Activated T-cell treated with anti-CD3 and anti-CD28 coated beads for 24 hours (primary cell): ENCODE measurements at regions not wholly inside any gene's neighbourhood (a gene's known extent, or its start where the extent isn't known, plus 50 kb on each side); places are given as distances from the start of the nearest gene placed in this dataset.

ENCODE experiments used
- DNase-seq: peaks from one replicate; pipeline ENCODE4 v3.0.0-alpha.2; 2020; ENCODE audit warnings: low read depth

DNA sequence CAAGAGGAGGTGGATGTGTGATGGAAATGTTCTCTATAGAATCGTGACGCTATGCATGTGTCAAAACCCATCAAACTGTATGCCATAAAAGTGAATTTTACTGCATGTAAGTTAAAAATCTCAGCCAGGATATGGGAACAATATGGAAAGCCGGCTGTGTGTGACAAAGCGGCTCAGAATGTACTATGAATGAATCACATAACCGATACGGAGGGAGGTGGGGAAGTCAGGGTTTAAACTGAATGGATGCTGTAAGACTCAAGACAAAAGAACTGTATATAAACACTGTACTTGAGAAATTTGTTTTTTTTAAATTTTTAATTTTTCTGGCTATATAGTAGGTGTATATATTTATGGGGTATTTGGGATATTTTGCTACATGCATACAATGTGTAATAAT, 111.6 kb upstream of the PDE4B start:
- DNase-seq, result no peak

DNA sequence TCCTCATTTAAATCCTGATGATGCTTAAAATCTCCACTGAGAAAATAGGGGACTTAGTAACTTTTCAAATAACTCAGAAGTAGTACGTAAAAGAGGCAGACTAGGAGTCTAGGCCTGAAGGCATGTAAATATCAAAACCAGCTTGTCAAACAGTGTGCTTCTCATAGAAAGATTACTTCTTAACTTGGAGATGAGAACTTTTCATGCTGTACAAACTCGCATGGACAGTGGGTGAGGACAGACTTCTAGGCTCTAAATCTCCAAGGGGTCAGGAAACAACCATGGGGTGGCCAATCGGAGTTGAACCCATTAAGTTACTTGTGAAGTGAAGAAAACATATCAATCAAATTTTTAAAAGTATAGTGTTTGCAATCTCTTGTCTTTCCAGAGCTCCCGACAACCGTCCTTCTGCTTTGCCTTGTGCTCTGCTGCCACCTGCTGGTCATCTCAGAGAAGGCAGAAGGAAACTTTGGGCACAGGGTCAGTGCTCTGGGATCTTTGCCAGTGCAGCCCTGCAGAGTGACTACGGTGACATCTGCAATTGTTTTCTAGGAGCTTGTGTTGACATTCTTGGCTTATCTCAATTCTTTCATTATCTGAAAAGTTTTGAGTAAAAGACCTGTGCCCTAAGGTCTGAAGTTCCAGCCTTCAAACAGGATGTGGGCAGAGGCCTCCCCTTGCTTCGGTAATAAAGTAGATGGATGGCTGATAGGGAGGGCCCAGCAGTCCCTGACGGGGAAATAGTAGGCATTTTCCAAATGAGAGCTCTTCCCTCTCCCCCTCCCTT, 105.1 kb upstream of the PDE4B start:
- peak; percentile 74 for DNase-seq

DNA sequence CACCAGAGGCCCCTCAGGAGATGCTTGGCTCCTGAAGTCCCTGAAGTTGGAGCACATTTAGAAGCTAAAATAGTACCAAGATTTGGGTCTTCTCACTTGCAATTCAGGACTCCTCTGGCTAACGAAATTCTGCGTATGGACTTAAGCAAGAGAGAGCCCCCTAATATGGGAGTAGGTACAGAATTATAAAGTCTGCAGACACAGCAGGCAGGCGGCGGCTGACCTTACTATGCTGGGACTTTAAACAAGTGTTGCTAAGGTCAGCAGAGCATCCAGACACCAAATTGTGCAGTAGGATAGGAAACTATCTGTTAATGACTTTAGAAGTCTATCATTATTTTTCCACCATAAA, 104.5 kb upstream of the PDE4B start:
- DNase-seq, result no peak

DNA sequence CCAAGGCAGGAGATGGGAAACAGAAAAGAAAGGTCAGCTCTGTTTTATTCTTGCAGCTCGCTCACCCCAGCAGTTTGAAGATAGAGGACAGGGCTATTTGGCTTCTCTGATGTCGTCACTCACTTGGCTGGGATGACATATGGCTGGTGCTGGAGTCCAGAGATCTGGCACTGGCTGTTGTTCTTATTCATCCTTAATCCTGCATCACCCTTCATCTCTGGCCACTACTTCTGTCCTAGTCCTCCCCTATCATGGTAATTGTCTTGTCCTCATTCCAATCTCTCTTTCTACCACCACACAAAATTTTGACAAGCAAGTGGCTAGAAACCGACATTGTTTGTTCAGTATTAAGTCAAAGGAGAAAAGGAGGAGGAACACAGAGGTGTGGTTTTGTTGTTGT, 103.8 kb upstream of the PDE4B start:
- DNase-seq, result no peak

DNA sequence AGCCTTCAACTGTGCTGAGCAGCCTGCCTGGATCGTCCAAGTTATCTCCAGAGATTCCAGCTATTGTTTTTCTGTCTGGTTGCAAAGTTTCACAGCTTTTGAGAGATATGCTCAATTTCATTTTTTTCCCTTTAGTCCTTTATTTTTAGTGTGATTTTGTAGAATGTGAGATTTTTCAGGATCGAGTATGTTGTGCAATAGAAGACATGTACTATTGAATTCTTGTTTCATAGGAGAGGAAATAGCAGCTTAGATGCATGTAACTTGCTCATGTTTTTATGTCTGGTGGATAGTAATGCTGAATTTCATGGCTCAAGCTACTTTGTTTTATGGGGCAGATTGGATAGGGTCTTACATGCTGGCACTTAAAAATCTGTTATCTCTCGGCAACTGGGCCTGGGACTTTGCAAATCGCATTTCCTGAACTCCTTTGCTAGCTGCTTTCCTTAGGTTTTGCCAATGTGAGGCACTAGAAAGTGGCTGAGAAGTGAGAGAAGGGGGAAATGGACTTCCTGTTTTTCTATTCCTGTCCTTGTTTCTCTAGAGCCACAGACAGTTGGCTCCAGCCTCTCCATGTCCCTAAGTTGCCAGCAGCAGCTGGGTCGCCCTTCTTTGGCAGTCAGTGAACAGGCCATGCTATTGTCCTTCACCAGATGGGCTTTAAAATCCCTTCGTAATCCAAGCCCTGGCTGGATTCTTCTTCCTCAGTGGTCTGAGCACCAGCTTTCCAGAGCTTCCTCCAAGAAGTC, 101.4 kb upstream of the PDE4B start:
- no peak for DNase-seq

DNA sequence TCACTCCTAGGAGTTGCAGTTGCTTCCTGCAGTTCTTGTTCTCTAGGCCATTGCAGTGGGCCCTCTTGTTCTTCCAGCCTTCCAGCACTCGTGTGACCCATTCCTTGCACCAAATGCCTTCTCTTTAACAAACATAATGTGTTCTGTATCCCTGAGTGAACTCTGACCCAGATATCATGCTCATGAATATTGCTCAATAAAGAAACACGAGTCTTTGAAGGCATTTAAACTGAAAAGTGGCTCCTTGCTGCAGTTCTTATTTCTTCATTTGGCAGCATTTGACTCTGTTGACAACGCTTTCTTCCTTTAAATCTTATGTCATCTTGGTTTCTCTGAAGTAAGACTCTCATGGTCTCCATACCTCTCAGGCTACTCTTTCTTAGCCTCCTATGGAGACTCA, 100.7 kb upstream of the PDE4B start:
- DNase-seq, result no peak

DNA sequence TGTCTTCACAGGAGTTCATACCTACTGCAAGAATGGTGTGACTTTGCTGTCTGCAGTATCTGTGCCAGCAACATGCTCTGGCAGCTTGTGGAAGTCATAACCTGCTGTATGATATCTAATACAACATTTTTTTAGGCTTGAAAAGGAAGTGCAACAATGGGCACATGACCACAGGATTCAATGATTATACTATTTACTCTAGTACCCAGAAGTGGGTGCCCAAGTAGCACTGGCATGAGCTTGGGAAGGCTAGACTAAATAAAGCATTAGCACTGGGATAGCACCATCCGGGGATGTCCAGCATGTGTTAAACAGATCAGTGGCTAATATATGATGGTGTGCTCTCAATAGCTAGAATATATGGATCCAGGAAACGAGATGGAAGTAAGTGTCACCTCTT, 98.6 kb upstream of the PDE4B start:
- DNase-seq, result no peak

DNA sequence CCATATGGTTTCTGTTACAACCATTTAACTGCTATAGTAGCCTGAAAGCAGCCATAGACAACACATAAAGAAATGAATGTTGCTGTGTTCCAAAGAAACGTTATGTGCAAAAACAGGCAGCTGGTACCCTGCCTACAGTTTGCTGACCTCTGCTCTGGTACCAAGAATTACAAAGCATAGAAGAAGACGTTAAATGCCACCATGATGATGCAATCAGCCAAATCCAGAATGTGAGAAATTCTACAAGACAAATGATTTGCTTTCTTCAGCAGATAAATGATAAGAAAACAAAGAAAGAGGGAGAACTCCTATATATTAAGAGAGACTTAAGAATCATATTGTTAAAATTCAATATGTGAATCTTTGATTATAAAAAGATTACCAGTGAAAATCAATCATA, 97.8 kb upstream of the PDE4B start:
- DNase-seq, result no peak

DNA sequence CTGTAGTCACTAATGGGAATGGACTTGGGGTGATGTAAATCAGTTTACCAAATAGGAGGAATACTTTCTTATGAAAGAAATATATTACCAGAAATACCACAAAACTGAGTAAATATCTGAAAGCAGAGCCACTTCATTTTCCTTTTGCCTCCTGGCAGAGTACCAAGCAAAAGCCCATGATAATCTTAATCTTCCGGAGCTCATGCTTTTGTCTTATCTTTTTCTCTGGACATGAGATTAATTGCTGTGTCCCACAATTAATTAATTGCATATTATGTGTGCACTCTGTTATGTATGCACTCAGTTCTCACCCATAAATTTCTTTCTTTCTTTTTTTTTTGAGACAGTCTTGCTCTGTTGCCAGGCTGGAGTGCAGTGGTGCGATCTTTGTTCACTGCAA, 94.1 kb upstream of the PDE4B start:
- DNase-seq, result no peak

DNA sequence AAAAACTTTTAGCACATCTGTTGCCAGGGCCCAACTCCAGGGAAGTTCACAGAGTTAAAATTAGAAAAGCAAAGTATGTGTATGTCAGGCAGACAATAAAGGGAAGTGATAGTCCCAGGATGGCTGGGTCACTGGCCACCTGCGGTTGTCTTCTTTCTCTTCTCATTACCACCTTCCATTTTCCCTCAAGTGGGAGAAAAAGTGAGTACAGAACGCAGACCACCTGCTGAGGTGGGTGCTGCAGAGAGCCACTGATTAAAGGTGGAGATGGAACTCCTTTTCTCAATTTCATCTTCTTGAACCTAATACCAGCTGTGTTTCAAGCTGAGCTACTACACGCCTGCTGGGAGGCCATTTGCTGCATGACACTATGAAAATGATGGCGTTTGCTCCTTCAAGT, 88.8 kb upstream of the PDE4B start:
- no peak for DNase-seq

DNA sequence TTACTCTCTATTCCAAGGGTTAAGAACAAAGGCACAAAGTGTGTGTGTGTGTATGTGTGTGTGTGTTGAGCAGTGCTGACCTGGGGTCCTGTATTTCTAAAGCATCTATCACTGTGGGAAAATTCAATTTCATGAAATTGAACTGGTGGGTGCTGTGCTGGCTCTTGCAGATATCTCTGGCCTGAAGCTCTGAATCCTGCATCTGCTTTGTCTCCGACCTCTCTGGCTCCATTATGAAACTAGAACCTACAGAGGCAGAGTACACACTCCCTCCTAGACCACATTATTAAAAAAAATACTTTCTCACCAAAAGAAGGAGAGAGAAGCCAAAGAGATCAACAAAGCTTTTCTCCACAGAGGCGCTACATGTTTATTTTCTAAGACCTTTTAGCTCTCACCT, 88.4 kb upstream of the PDE4B start:
- DNase-seq, result no peak

DNA sequence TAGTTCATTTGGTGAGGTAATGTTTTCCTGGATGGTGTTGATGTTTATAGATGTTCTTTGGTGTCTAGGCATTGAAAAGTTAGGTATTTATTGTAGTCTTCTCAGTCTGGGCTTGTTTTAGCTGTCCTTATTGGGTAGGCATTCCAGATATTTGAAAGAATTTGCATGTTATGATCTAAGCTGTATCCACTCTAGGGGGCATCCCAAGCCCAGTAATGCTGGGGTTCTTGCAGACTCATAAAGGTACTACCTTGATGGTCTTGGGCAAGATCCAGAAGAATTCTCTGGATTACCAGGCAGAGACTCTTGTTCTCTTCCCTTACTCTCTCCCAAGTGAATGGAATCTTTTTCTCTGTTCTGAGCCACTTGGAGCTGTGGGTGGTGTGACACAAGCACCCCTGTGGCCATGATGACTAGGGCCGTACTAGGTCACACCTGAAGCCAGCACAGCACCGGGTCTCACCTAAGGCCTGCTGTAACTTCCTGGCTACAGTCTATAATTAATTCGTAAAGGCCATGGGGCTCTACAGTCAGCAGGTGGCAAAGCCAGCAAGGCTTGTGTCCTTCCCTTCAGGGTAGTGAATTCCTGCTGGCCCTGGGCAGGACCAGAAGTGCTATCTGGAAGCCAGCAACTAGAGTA, 74.8 kb upstream of the PDE4B start:
- DNase-seq, result no peak

DNA sequence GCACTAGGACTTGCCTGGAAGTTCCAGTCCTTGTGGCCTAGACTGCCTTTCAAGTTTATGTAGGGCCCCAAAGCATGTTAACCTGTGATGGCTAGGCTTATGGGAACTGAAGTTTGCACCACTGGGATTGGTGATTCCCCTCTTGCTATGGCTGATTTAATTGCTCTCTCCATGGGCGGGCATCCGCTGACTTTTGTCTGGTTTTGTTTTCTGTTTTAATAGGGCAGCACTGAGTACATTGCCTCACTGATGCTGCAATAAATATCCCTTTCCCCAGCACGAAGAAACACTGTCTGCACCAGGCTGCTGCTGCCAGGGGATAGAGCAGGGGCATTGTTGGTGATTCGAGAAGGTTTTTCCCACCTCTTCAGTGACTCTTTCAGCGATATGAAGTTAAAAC, 73.3 kb upstream of the PDE4B start:
- no peak for DNase-seq

DNA sequence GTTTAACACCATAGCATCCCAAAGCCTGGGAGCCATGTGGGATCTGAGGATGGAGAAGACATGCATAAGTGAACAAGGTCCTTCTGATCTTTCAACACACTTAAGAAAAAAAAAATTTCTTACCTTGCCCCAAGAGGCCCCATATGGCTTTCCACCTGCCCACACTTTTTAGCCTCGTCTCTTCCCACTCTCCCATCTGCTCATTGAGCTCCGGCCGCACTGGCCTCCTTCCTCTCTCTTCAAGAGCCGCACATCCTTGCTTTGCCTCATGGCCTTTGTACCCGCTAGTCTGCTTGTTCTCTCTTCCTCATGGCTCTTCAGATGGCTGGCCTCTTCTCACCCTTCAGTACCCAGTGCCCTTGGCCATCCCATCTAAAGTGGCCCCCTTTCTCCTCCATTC, 70.2 kb upstream of the PDE4B start:
- DNase-seq, result no peak

DNA sequence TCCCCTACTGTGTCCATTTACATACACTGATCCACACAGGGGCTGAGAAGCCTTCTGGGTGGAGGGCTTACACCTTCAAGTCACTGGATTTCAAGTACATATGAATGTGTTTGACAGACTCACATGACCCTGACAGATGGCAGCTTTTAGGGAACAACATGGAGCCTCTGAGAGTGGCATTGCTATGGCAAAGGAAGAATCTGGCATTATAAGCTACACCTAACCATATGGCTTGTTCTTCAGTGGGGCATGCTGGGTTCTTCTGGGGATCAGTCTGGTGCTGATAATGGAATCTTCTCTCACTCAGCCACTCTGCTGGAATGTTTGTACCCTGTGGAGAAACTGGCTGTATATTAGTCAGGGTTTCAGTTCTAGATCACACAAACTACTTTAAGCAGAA, 68.5 kb upstream of the PDE4B start:
- DNase-seq, result no peak

DNA sequence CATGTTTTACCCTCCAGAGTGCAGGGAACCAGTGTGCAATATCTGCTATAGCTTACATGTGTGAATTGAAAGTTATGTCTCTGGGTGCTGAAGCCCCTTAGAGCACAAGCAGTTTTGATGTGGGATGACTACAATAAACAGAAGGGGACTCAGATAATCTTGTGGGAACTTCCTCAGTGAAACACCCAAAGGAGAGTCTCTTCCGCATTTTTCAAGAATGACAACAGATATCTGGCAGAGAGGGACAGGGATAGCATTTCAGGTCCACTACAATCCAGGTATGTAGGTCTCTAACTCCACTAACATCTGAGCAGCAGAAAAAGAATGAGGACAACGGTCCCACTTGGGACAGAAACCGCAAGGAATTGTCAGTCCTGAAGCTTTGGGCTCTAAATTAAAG, 67.6 kb upstream of the PDE4B start:
- DNase-seq, result no peak

DNA sequence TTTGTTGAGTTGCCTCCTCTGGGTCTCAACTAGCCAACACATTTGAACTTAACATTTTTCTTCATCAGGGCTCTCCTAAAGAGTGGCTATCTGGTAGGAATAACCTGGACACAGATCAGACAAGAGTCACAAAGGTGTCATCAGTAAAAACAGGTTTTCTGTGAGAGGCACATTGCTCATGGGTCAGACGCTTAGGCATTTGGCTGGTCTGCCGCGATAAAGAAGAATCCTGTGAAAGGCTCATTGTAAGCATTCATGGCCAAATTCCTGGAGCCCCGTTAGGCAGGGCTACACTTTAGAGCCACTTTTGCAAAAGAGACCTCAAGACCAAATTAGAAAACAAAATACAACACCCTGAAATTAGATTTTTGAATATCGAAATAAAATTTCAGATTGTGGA, 64.2 kb upstream of the PDE4B start:
- DNase-seq, result no peak

DNA sequence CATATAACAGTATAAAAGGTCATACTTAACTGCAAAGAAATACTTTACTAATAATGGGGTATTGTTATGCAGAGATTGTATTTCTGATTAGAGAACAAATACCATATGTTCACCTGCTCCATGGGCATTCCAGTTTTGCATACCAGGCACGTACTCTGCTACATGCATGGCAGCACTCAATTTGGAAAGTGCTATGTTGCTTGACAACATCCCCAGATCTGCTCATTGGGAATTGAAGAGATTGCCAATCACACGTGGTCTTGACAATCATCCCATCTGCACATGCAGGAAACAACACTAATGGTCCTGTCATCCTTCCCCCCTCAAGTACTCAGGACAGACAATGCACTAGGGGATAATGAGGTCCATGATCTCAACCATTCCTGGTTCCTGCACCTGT, 63.4 kb upstream of the PDE4B start:
- DNase-seq, result no peak

DNA sequence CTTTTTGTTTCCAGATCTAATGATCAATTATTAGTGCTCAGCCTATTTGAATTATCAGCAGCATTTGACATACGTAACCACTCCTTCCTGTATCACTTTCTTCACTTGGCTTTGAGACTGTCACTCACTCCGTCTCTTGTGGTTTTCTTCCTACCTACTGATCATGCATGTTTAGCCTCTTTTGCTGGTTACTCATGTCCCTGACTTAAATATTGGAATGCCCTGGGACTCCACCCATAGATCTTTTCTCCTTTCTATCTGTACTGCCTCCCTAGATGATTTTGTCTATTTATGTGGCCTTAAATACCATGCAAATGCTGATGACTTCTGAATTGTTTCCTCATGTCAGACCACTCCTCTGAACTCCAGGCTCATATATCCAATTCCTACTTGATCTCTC, 57.7 kb upstream of the PDE4B start:
- no peak for DNase-seq

DNA sequence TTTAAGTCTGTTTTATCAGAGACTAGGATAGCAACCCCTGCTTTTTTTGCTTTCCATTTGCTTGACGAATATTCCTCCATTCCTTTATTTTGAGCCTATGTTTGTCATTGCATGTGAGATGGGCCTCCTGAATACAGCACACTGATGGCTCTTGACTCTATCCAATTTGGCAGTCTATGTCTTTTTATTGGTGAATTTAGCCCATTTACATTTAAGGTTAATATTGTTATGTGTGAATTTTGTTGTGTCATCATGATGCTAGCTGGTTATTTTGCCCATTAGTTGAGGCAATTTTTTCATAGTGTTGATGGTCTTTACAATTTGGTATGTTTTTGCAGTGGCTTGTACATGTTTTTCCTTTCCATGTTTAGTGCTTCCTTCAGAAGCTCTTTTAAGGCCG, 50.7 kb upstream of the PDE4B start:
- DNase-seq, result no peak
